ENCODE measurements at regions not wholly inside any gene's neighbourhood (a gene's known extent, or its start where the extent isn't known, plus 50 kb on each side); places are given as distances from the start of the nearest gene placed in this dataset.

- TF ChIP-seq POLR2A (IDR thresholded peaks at IDR 0.05; ENCODE audit: low read depth, low read length) = no peak
- TF ChIP-seq POLR2AphosphoS5 (IDR thresholded peaks at IDR 0.05; ENCODE audit: low read depth, low read length) = no peak
Observed at GRCh38 chr4:180805101-180805500, 1438.1 kb upstream of the TENM3 start.
